GM12878 (cell line): ENCODE measurements at regions not wholly inside any gene's neighbourhood (a gene's known extent, or its start where the extent isn't known, plus 50 kb on each side); places are given as distances from the start of the nearest gene placed in this dataset.

Experiments
- ATAC-seq: fragments of 200-7000 bp; cut with Tn5 transposase; 3 replicates; pipeline ENCODE4 v1.9.1; 2020; ENCODE audit warnings: mild to moderate bottlenecking, moderate library complexity
- BruUV-seq: library from RNA; stranded (reverse); fragments of 400-500 nt; replicated peaks from 2 replicates; lab custom pipeline; 2021; lab: Mats Ljungman, UMichigan
- CTCF ChIA-PET: fragments of 300-600 bp; sonication (Branson Sonifier 250); formaldehyde crosslinking; extraction: SDS; loops from one replicate; lab custom pipeline; 2021; ENCODE audit warnings: inconsistent platforms; lab: Yijun Ruan, JAX
- POLR2A ChIA-PET: fragments of 350-600 bp; formaldehyde crosslinking; extraction: SDS; loops from one replicate; lab custom pipeline; 2021; ENCODE audit warnings: inconsistent platforms; lab: Charles Lee
- RAD21 ChIA-PET: fragments of 300-600 bp; sonication (Branson Sonifier 250); formaldehyde crosslinking; loops from one replicate; lab custom pipeline; 2023; ENCODE audit warnings: antibody characterized with exemption; ENCODE audit not compliant: unreplicated experiment; lab: Charles Lee
- SMC1A ChIA-PET: fragments of 300-600 bp; sonication (Branson Sonifier 250); formaldehyde crosslinking; loops from one replicate; lab custom pipeline; 2023; ENCODE audit not compliant: unreplicated experiment, uncharacterized antibody; lab: Charles Lee
- DNase-seq: peaks from one replicate; pipeline ENCODE4 v3.0.0-alpha.2; 2011; ENCODE audit warnings: low read depth, low spot score
- FAIRE-seq: peaks from 3 replicates; lab custom pipeline; 2011; peaks lifted over from hg19 to GRCh38; lab: Jason Lieb, UNC
- H2AFZ ChIP-seq: 2 replicates; pipeline ENCODE4 v1.6.0; 2011; ENCODE audit warnings: low read depth, low read length, control low read depth; ENCODE audit not compliant: control insufficient read depth
- H3K27ac ChIP-seq: 2 replicates; pipeline ENCODE4 v1.5.1; 2011; ENCODE audit warnings: control low read depth; ENCODE audit not compliant: control insufficient read depth, insufficient read depth
- H3K27me3 ChIP-seq, 2 experiments: replicated peaks in 1 of 2; 2 replicates each; pipeline versions ENCODE4 v1.6.0 to v1.6.1; 2011; ENCODE audit warnings: low read length in 1 of 2; ENCODE audit not compliant: control insufficient read depth in 2 of 2, insufficient read depth in 2 of 2
- H3K36me3 ChIP-seq, 2 experiments: 2 replicates each; pipeline ENCODE4 v1.5.1; 2011; ENCODE audit warnings: low read length in 1 of 2; ENCODE audit not compliant: control insufficient read depth in 2 of 2, insufficient read depth in 2 of 2
- H3K4me1 ChIP-seq: 2 replicates; pipeline ENCODE4 v1.6.1; 2011; ENCODE audit warnings: mild to moderate bottlenecking, low read length, moderate library complexity, mixed read lengths; ENCODE audit not compliant: control insufficient read depth, insufficient read depth
- H3K4me2 ChIP-seq: 2 replicates; pipeline ENCODE4 v1.6.0; 2011; ENCODE audit warnings: control low read depth; ENCODE audit not compliant: control insufficient read depth, insufficient read depth
- H3K4me3 ChIP-seq: fragments of 200-600 bp; sonication (generic); 2 replicates; pipeline ENCODE4 v1.5.1; 2016
- H3K79me2 ChIP-seq: 2 replicates; pipeline ENCODE4 v1.6.0; 2011; ENCODE audit warnings: low read length; ENCODE audit not compliant: control insufficient read depth, insufficient read depth
- H3K9ac ChIP-seq: 2 replicates; pipeline ENCODE4 v1.8.0; 2011; ENCODE audit warnings: low read length, control low read depth, mixed read lengths; ENCODE audit not compliant: control insufficient read depth, insufficient read depth
- H3K9me3 ChIP-seq: replicated peaks from 3 replicates; pipeline ENCODE4 v1.5.1; 2011; ENCODE audit warnings: mild to moderate bottlenecking, low read length; ENCODE audit not compliant: control insufficient read depth, insufficient read depth
- H4K20me1 ChIP-seq: 2 replicates; pipeline ENCODE4 v1.6.0; 2011; ENCODE audit not compliant: control insufficient read depth, insufficient read depth
- NBN ChIP-seq: fragments of 450-650 bp; IDR thresholded peaks from 2 replicates; pipeline ENCODE4 v1.6.1; 2016
- NFIC ChIP-seq: IDR thresholded peaks from 2 replicates; pipeline ENCODE4 v1.6.1; 2012; ENCODE audit warnings: low read depth, mild to moderate bottlenecking, inconsistent platforms, low read length, moderate library complexity
- NR2F1 ChIP-seq: fragments of 450-650 bp; conservative IDR thresholded peaks from 2 replicates; pipeline ENCODE4 v1.6.1; 2017; ENCODE audit warnings: mild to moderate bottlenecking
- PAX5 ChIP-seq: IDR thresholded peaks from 2 replicates; pipeline ENCODE4 v1.6.1; 2011; ENCODE audit warnings: low read depth, low read length, borderline replicate concordance
- PRDM15 ChIP-seq: fragments of 450-650 bp; formaldehyde crosslinking; IDR thresholded peaks from 2 replicates; pipeline ENCODE4 v1.4.0; 2020; ENCODE audit warnings: mild to moderate bottlenecking, moderate library complexity
- SRF ChIP-seq, 2 experiments: IDR thresholded peaks; 2 replicates each; pipeline ENCODE4 v1.6.1; 2011; ENCODE audit warnings: low read depth in 2 of 2, low read length in 2 of 2, mild to moderate bottlenecking in 1 of 2, moderate library complexity in 1 of 2
- STAT3 ChIP-seq: IDR thresholded peaks from 2 replicates; pipeline ENCODE4 v1.6.1; 2011; ENCODE audit warnings: low read depth, low read length, improper control_type of control experiment
- YY1 ChIP-seq: IDR thresholded peaks from 2 replicates; pipeline ENCODE4 v1.6.1; 2011; ENCODE audit warnings: low read depth, mild to moderate bottlenecking, low read length
- WGBS: methylation state at CpG from one replicate; pipeline ENCODE4 v1.1.6; 2016; ENCODE audit warnings: low lambda C conversion rate; ENCODE audit not compliant: insufficient replicate concordance, insufficient coverage; ENCODE audit errors: missing lambda C conversion rate; 5-methylcytosine and 5-hydroxymethylcytosine counted together
- in situ Hi-C: fragments of 300-500 bp; cut with MboI; formaldehyde crosslinking; loops from 9 replicates; pipeline ENCODE4 v1.14.3; 2018; ENCODE audit warnings: mixed read lengths
- intact Hi-C: fragments of 100-400 bp; cut with micrococcal nuclease; formaldehyde crosslinking; loops from one replicate; pipeline ENCODE4 v1.14.2; 2022; ENCODE audit not compliant: unreplicated experiment
- TF ChIP-seq, protein P1 (sequence below): fragments of 450-650 bp; IDR thresholded peaks from 2 replicates; pipeline ENCODE4 v1.6.1; 2017; ENCODE audit warnings: mild to moderate bottlenecking, moderate library complexity
- TF ChIP-seq, protein P2 (sequence below), 3 experiments: IDR thresholded peaks in 2 of 3; conservative IDR thresholded peaks in 1 of 3; 2 replicates each; pipeline ENCODE4 v1.5.1; 2011; ENCODE audit warnings: low read depth in 3 of 3, low read length in 3 of 3, mild to moderate bottlenecking in 3 of 3, control low read depth in 2 of 3, moderate library complexity in 2 of 3, inconsistent platforms in 1 of 3, mixed read lengths in 1 of 3; ENCODE audit not compliant: control insufficient read depth in 2 of 3, insufficient read depth in 1 of 3; ENCODE audit errors: extremely low read depth in 1 of 3
- TF ChIP-seq, protein P3 (sequence below): fragments of 450-650 bp; IDR thresholded peaks from 2 replicates; pipeline ENCODE4 v1.6.1; 2017; ENCODE audit warnings: mild to moderate bottlenecking

DNA sequence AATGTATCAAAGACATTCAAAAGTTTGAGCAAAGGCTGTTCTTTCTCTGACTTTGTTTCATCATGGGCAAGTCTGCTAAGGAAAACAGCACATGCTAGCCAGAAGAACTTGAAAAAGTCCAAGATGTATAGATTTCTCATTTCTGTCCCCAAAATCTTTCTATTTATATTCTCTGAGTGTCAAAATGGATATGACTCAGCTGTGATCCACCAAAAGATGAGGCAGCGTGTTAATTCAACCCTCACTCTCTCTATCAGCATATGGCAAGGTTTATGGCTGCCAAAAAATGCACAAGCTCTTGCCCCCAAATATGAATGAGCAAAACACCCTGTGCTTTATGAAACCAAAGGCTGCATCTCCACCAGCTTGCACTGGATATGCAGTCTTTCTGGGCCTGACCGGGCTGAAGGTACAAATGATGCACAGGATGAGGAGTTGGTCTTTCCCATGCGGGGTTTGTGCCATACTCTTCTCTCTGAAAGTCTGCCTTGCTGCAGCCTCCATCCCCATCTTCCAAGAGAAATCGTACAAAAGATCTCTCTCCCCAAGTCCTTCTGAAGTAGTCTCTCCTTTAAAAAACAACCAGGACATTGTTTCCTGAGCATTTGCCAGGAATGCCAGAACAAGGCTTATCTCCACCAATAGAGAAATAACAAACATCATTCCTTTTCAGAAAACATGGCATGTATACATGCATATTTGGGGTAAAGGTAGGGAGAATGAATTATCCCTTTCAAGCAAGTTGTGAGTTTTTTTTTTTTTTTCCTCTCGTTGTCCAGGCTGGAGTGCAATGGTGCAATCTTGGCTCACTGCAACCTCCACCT, 203.4 kb downstream of the TMX1 start:
- H2AFZ ChIP-seq = no peak overlapping the region
- ChIA-PET CTCF (no interaction called here), POLR2A (no interaction called here)
- FAIRE-seq (no peak), DNase-seq (no peak)
- H3K9ac ChIP-seq = no peak overlapping the region
- no peak overlapping the region for H3K4me3 ChIP-seq
- no peaks in the 10 kb centered on the region for H3K9me3 ChIP-seq
- no peak overlapping the region for H3K27ac ChIP-seq
- no peaks in the 10 kb centered on the region for H3K79me2 ChIP-seq
- no peaks in the 10 kb centered on the region for H3K36me3 ChIP-seq
- no peak overlapping the region for H3K4me2 ChIP-seq
- no peak for TF ChIP-seq PRDM15 (CRISPR knock-in tag)
- no peak for TF ChIP-seq STAT3
- no peak for TF ChIP-seq YY1
- TF ChIP-seq, protein P1, sequence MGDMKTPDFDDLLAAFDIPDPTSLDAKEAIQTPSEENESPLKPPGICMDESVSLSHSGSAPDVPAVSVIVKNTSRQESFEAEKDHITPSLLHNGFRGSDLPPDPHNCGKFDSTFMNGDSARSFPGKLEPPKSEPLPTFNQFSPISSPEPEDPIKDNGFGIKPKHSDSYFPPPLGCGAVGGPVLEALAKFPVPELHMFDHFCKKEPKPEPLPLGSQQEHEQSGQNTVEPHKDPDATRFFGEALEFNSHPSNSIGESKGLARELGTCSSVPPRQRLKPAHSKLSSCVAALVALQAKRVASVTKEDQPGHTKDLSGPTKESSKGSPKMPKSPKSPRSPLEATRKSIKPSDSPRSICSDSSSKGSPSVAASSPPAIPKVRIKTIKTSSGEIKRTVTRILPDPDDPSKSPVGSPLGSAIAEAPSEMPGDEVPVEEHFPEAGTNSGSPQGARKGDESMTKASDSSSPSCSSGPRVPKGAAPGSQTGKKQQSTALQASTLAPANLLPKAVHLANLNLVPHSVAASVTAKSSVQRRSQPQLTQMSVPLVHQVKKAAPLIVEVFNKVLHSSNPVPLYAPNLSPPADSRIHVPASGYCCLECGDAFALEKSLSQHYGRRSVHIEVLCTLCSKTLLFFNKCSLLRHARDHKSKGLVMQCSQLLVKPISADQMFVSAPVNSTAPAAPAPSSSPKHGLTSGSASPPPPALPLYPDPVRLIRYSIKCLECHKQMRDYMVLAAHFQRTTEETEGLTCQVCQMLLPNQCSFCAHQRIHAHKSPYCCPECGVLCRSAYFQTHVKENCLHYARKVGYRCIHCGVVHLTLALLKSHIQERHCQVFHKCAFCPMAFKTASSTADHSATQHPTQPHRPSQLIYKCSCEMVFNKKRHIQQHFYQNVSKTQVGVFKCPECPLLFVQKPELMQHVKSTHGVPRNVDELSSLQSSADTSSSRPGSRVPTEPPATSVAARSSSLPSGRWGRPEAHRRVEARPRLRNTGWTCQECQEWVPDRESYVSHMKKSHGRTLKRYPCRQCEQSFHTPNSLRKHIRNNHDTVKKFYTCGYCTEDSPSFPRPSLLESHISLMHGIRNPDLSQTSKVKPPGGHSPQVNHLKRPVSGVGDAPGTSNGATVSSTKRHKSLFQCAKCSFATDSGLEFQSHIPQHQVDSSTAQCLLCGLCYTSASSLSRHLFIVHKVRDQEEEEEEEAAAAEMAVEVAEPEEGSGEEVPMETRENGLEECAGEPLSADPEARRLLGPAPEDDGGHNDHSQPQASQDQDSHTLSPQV = no peak
- no peak for TF ChIP-seq PAX5
- TF ChIP-seq SRF (IDR thresholded peaks at IDR 0.05; ENCODE audit: low read depth in 2 of 2, low read length in 2 of 2) = no peak
- TF ChIP-seq NFIC = no peak
- no peak for TF ChIP-seq NBN
- TF ChIP-seq, protein P2, sequence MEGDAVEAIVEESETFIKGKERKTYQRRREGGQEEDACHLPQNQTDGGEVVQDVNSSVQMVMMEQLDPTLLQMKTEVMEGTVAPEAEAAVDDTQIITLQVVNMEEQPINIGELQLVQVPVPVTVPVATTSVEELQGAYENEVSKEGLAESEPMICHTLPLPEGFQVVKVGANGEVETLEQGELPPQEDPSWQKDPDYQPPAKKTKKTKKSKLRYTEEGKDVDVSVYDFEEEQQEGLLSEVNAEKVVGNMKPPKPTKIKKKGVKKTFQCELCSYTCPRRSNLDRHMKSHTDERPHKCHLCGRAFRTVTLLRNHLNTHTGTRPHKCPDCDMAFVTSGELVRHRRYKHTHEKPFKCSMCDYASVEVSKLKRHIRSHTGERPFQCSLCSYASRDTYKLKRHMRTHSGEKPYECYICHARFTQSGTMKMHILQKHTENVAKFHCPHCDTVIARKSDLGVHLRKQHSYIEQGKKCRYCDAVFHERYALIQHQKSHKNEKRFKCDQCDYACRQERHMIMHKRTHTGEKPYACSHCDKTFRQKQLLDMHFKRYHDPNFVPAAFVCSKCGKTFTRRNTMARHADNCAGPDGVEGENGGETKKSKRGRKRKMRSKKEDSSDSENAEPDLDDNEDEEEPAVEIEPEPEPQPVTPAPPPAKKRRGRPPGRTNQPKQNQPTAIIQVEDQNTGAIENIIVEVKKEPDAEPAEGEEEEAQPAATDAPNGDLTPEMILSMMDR (IDR thresholded peaks at IDR 0.05 in 2 of 3, conservative IDR thresholded peaks at IDR 0.05 in 1 of 3; ENCODE audit: control insufficient read depth in 2 of 3, extremely low read depth in 1 of 3, insufficient read depth in 1 of 3, low read depth in 3 of 3, low read length in 3 of 3) = no peak
- TF ChIP-seq NR2F1 = no peak
- TF ChIP-seq, protein P3, sequence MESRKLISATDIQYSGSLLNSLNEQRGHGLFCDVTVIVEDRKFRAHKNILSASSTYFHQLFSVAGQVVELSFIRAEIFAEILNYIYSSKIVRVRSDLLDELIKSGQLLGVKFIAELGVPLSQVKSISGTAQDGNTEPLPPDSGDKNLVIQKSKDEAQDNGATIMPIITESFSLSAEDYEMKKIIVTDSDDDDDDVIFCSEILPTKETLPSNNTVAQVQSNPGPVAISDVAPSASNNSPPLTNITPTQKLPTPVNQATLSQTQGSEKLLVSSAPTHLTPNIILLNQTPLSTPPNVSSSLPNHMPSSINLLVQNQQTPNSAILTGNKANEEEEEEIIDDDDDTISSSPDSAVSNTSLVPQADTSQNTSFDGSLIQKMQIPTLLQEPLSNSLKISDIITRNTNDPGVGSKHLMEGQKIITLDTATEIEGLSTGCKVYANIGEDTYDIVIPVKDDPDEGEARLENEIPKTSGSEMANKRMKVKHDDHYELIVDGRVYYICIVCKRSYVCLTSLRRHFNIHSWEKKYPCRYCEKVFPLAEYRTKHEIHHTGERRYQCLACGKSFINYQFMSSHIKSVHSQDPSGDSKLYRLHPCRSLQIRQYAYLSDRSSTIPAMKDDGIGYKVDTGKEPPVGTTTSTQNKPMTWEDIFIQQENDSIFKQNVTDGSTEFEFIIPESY = no peak
- TF ChIP-seq, all 136 proteins: peak for 0
- in situ Hi-C loops = no loop called here
- H3K27me3 ChIP-seq = no peaks in the 10 kb centered on the region
- ATAC-seq = no peak
- 6% methylated on average over 5 of the region's 5 CpGs for WGBS
- RAD21 ChIA-PET = no interaction called here
- no TSS peak for BruUV-seq
- intact Hi-C loops = no loop called here
- no peaks in the 10 kb centered on the region for H3K4me1 ChIP-seq
- SMC1A ChIA-PET = no interaction called here
- no peaks in the 10 kb centered on the region for H4K20me1 ChIP-seq
